Vagina (tissue), 2 donors: ENCODE measurements at regions not wholly inside any gene's neighbourhood (a gene's known extent, or its start where the extent isn't known, plus 50 kb on each side); places are given as distances from the start of the nearest gene placed in this dataset.

Experiments used
- POLR2A ChIP-seq, 2 donors: fragments of 450-650 bp; IDR thresholded peaks; one replicate each; pipeline ENCODE4 v1.6.1; 2017; ENCODE audit warnings: antibody characterized with exemption in 2 of 2, mild to moderate bottlenecking in 2 of 2, moderate library complexity in 2 of 2
- POLR2AphosphoS5 ChIP-seq, 2 donors: sonication (generic); formaldehyde crosslinking; IDR thresholded peaks; one replicate each; pipeline ENCODE4 v1.9.0; 2017; ENCODE audit warnings: antibody characterized with exemption in 2 of 2, mild to moderate bottlenecking in 2 of 2, low read depth in 1 of 2; ENCODE audit not compliant: insufficient read depth in 1 of 2
- TF ChIP-seq, protein P1 (sequence below), 3 experiments: fragments of 450-650 bp in 2 of 3; fragments of 200-600 bp in 1 of 3; sonication (generic) in 1 of 3; IDR thresholded peaks; one replicate each; pipeline ENCODE4 v1.5.1; 2017 to 2019; ENCODE audit warnings: antibody characterized with exemption in 3 of 3, mild to moderate bottlenecking in 2 of 3, moderate library complexity in 2 of 3

DNA sequence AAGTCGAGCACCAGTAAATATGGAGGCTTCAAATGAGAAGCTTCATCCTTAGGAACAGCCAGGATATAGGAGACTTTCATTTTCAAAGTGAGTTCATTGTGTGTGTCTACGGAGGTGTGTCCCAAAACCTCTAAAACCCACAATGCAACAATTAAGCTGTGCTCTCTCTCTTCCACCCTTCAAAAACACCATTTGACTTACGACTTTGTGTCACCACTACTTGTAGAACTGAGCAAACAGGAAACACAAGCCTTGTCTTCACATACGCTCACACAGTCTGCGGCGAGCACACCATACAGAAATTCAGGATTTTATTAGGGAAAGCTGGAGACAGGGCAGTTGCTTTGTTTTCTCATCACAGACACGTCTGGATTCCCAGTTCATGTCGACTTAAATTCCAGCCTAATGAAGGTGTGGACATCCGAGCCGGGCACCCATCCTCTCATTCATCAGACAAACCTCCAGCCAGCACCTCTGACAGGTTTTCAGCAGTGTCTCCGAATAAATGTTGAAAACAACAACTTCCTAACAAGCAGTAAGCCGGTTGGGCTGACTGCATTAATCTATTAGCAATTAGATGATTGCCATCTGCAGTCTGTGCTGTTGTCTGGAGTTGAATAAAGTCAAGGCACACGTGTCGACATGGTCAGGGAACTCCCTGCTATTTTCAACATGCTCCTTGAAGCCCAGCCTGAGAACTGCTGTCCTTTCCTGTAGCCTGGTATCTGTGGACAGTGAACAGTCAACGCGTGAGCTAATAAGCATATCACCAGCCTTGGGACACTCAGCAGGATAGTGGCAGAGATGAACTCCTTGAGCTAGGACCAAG, 1411.1 kb downstream of the BRD1 start:
- TF ChIP-seq, protein P1, sequence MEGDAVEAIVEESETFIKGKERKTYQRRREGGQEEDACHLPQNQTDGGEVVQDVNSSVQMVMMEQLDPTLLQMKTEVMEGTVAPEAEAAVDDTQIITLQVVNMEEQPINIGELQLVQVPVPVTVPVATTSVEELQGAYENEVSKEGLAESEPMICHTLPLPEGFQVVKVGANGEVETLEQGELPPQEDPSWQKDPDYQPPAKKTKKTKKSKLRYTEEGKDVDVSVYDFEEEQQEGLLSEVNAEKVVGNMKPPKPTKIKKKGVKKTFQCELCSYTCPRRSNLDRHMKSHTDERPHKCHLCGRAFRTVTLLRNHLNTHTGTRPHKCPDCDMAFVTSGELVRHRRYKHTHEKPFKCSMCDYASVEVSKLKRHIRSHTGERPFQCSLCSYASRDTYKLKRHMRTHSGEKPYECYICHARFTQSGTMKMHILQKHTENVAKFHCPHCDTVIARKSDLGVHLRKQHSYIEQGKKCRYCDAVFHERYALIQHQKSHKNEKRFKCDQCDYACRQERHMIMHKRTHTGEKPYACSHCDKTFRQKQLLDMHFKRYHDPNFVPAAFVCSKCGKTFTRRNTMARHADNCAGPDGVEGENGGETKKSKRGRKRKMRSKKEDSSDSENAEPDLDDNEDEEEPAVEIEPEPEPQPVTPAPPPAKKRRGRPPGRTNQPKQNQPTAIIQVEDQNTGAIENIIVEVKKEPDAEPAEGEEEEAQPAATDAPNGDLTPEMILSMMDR (IDR thresholded peaks at IDR 0.05): no peak
- no peak for TF ChIP-seq POLR2A (IDR thresholded peaks at IDR 0.05)
- TF ChIP-seq POLR2AphosphoS5 (IDR thresholded peaks at IDR 0.05; ENCODE audit: insufficient read depth in 1 of 2, low read depth in 1 of 2): no peak
